Right lobe of liver (tissue), 6 donors: ENCODE measurements at regions not wholly inside any gene's neighbourhood (a gene's known extent, or its start where the extent isn't known, plus 50 kb on each side); places are given as distances from the start of the nearest gene placed in this dataset.
"Not testable (repeated sequence)": the region's sequence is repeated elsewhere in the genome, so short reads cannot be mapped to it uniquely, and the experiment has no call there.

Experiments used
- ATAC-seq, 4 donors: fragments of 200-7000 bp; cut with Tn5 transposase; one replicate each; pipeline ENCODE4 v1.9.1; 2020; ENCODE audit warnings: mild to moderate bottlenecking in 4 of 4, moderate library complexity in 4 of 4
- DNase-seq, 3 donors: peaks; one replicate each; pipeline ENCODE4 v3.0.0-alpha.2; 2020
- H3K27ac ChIP-seq, 3 donors: fragments of 200-600 bp; one replicate each; pipeline ENCODE4 v1.8.0; 2022
- H3K27me3 ChIP-seq, 2 donors: fragments of 200-600 bp; one replicate each; pipeline ENCODE4 v1.8.0; 2022
- H3K36me3 ChIP-seq, 4 donors: fragments of 200-600 bp; sonication (generic) in 1 of 4; one replicate each; pipeline versions ENCODE4 v1.5.1 to v1.8.0; 2017 to 2022; ENCODE audit warnings: control low read depth in 1 of 4
- H3K4me1 ChIP-seq, 4 donors: fragments of 200-600 bp; sonication (generic) in 1 of 4; one replicate each; pipeline versions ENCODE4 v1.5.1 to v1.8.0; 2017 to 2022; ENCODE audit warnings: control low read depth in 1 of 4
- H3K4me3 ChIP-seq, 3 donors: fragments of 200-600 bp; one replicate each; pipeline ENCODE4 v1.8.0; 2022
- H3K9me3 ChIP-seq, 4 donors: fragments of 200-600 bp; sonication (generic) in 1 of 4; one replicate each; pipeline versions ENCODE4 v1.5.1 to v1.8.0; 2017 to 2022; ENCODE audit warnings: control low read depth in 1 of 4
- POLR2A ChIP-seq: fragments of 450-650 bp; IDR thresholded peaks from one replicate; pipeline ENCODE4 v1.6.1; 2017; ENCODE audit warnings: antibody characterized with exemption, mild to moderate bottlenecking
- WGBS: methylation state at CpG from one replicate; pipeline ENCODE4 v1.1.6; 2018; ENCODE audit warnings: low coverage, low lambda C conversion rate; ENCODE audit not compliant: insufficient coverage; ENCODE audit errors: missing lambda C conversion rate; 5-methylcytosine and 5-hydroxymethylcytosine counted together
- intact Hi-C, 2 donors: fragments of 100-400 bp; cut with DNase I; formaldehyde crosslinking; loops; one replicate each; pipeline versions ENCODE4 v1.11.2 to v1.14.1; 2022
- TF ChIP-seq, protein P1 (sequence below), 4 donors: fragments of 200-600 bp in 3 of 4; fragments of 450-650 bp in 1 of 4; IDR thresholded peaks; one replicate each; pipeline versions ENCODE4 v1.5.1 to v1.8.0; 2016 to 2022; ENCODE audit warnings: antibody characterized with exemption in 4 of 4, mild to moderate bottlenecking in 2 of 4
- donor health status: DM: no; HTN: yes; CAD: no.
- donor health status: DM: no; HTN: no; CAD: no.
- donor health status: DM: no; HTN: no; CAD: no.
- donor health status: DM: no; HTN: yes; CAD: no.
- donor health status: DM: no; HTN: yes; CAD: no.

DNA sequence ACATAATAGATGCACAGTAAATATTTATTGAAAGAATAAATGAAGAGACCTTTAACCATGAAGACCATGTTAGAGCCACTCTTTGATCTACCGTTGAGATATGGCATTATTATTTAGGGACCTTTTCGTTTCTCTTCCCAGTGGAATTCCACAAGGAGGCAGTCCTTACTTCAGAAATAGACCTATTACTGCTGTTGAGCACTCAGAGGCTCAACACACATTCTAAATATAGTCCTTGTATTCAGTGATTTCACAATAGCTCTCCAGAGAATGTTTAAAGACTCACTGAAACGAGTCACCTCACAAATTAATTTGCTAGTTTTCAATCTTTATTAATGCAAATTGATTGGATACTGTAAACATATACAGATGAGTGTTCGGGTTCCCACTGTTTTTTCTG, 603.8 kb downstream of the CDH8 start:
- WGBS = 30% methylated on average over 4 of the region's 4 CpGs
- no peak for ATAC-seq
- Histone ChIP-seq H3K27ac (no peak overlapping the region), H3K4me1 (no peaks in the 10 kb centered on the region), H3K36me3 (no peaks in the 10 kb centered on the region), H3K27me3 (no peaks in the 10 kb centered on the region), H3K4me3 (no peak overlapping the region), H3K9me3 (no peaks in the 10 kb centered on the region)
- no peak for TF ChIP-seq POLR2A
- TF ChIP-seq, protein P1, sequence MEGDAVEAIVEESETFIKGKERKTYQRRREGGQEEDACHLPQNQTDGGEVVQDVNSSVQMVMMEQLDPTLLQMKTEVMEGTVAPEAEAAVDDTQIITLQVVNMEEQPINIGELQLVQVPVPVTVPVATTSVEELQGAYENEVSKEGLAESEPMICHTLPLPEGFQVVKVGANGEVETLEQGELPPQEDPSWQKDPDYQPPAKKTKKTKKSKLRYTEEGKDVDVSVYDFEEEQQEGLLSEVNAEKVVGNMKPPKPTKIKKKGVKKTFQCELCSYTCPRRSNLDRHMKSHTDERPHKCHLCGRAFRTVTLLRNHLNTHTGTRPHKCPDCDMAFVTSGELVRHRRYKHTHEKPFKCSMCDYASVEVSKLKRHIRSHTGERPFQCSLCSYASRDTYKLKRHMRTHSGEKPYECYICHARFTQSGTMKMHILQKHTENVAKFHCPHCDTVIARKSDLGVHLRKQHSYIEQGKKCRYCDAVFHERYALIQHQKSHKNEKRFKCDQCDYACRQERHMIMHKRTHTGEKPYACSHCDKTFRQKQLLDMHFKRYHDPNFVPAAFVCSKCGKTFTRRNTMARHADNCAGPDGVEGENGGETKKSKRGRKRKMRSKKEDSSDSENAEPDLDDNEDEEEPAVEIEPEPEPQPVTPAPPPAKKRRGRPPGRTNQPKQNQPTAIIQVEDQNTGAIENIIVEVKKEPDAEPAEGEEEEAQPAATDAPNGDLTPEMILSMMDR (IDR thresholded peaks at IDR 0.05) = no peak
- DNase-seq = no peak
- intact Hi-C loops = no loop called here

DNA sequence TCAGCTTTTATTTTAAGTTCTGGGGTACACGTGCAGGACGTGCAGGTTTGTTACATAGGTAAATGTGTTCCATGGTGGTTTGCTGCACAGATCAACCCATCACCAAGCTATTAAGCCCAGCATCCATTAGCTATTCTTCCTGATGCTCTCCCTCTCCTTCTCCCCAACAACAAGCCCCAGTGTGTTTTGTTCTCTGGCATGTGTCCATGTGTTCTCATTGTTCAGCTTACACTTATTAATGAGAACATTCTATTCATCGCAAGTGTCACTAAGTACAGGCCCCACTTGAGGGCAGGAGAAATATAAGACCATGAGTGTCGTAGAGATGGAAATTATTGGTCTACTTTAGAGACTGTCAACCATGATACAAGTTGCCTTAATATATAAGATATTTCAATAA, 615.1 kb downstream of the CDH8 start:
- ATAC-seq (no peak), DNase-seq (no peak)
- intact Hi-C loops = no loop called here
- H3K9me3 ChIP-seq = no peaks in the 10 kb centered on the region
- H3K27ac ChIP-seq = no peak overlapping the region
- H3K4me3 ChIP-seq = no peak overlapping the region
- H3K4me1 ChIP-seq = no peaks in the 10 kb centered on the region
- no peaks in the 10 kb centered on the region for H3K27me3 ChIP-seq
- WGBS = 51% methylated on average over 4 of the region's 4 CpGs
- TF ChIP-seq, protein P1 (IDR thresholded peaks at IDR 0.05) = no peak
- no peak for TF ChIP-seq POLR2A
- peaks cover 0 to 1% (median 0%) of the 10 kb centered on the region in 4 donors for H3K36me3 ChIP-seq

DNA sequence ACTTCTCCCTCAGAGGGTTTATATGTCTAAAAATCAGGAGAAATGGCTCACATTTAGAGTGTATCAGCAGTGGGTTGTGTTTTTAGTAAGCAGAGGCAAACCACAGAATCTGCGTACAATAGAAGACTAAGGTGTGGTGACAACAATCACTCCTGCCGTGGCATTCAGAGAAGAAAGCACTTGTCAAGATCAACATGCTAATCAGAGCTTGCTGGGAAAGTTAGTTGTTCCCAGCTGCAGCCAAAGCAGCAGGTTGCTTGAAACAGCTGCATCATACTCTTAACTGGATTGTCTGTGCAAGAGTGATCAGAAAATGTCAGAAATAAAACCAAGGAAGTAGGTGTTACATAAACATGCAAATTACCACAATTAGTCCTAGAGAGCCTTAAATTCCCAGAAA, 616.4 kb downstream of the CDH8 start:
- H3K4me1 ChIP-seq = no peaks in the 10 kb centered on the region
- no peaks in the 10 kb centered on the region for H3K27me3 ChIP-seq
- intact Hi-C loops = no loop called here
- ATAC-seq = no peak
- TF ChIP-seq, protein P1 (IDR thresholded peaks at IDR 0.05) = no peak
- no peak for TF ChIP-seq POLR2A
- 27% methylated on average over 2 of the region's 2 CpGs for WGBS
- H3K9me3 ChIP-seq = no peaks in the 10 kb centered on the region
- H3K4me3 ChIP-seq = no peak overlapping the region
- H3K27ac ChIP-seq = no peak overlapping the region
- H3K36me3 ChIP-seq = peaks cover 0 to 1% (median 0%) of the 10 kb centered on the region in 4 donors
- DNase-seq = no peak

DNA sequence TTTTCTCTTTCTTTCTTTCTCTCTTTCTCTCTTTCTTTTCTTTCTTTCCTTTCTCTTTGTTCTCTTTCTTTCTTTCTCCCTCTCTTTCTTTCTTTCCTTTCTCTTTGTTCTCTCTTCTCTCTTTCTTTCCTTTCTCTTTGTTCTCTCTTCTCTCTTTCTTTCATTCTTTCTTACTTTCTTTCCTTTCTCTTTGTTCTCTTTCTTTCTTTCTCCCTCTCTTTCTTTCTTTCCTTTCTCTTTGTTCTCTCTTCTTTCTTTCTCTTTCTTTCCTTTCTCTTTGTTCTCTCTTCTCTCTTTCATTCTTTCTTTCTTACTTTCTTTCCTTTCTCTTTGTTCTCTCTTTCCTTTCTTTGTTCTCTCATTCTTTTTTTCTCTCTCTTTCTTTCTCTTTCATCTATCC, 617.4 kb downstream of the CDH8 start:
- H3K36me3 ChIP-seq, ATAC-seq, H3K9me3 ChIP-seq, DNase-seq, intact Hi-C loops, H3K4me3 ChIP-seq, H3K27ac ChIP-seq, H3K4me1 ChIP-seq, H3K27me3 ChIP-seq: not testable (repeated sequence)

DNA sequence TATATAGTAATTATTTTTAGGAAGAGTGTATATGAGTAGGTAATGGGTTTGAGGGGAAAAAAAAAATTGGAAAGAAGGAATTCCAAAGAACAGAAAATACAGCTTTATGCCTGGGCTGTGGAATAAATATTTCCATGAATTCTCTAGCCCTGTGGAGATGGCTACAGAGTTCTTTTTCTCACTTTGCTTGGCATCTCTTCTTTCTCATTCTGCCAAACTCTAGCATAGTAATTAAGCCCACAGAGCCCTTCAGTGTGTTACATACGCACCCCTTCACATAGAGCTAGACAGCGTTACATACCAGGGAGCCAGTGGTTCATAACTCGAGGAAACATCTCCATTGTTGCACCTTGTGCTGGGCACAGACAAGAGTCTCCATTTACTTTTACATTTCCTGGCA, 621.1 kb downstream of the CDH8 start:
- 69% methylated on average over 3 of the region's 3 CpGs for WGBS
- ATAC-seq (no peak), DNase-seq (no peak)
- intact Hi-C loops = no loop called here
- Histone ChIP-seq H3K36me3 (no peaks in the 10 kb centered on the region), H3K27me3 (no peaks in the 10 kb centered on the region), H3K4me1 (no peaks in the 10 kb centered on the region), H3K4me3 (no peak overlapping the region), H3K9me3 (no peaks in the 10 kb centered on the region), H3K27ac (no peak overlapping the region)
- TF ChIP-seq POLR2A = no peak
- TF ChIP-seq, protein P1 (IDR thresholded peaks at IDR 0.05) = no peak
